B cell (primary cell): ENCODE measurements at regions not wholly inside any gene's neighbourhood (a gene's known extent, or its start where the extent isn't known, plus 50 kb on each side); places are given as distances from the start of the nearest gene placed in this dataset.

Experiments used
- EZH2 ChIP-seq: IDR thresholded peaks from 2 replicates; pipeline ENCODE4 v1.6.1; 2012; ENCODE audit warnings: borderline replicate concordance, low read depth, mild to moderate bottlenecking, moderate library complexity, low read length; ENCODE audit not compliant: insufficient read depth, poor library complexity, severe bottlenecking
- TF ChIP-seq, protein P1 (sequence below): fragments of 200-600 bp; IDR thresholded peaks from one replicate; pipeline ENCODE4 v1.8.0; 2022; ENCODE audit warnings: antibody characterized with exemption, mild to moderate bottlenecking

DNA sequence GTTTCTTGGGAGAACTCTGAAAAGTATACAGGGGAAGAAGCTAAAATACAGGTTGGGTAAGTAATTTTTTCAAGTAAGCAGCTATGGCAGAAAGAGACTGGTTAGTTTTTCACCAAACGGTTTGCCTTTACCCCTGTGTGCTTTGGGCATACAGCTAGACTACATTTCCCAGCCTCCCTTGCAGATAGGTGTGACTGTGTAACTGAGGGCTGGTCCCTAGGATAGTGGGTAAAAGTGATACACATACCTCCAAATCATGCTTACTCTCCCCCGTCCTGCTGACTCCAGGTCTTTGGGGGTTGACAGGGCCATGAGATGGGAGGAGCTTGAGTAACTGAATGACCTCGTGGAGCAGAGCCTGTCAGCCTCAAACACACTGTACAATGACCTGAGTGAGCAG lies 208.6 kb upstream of the GDNF start:
- TF ChIP-seq, protein P1, sequence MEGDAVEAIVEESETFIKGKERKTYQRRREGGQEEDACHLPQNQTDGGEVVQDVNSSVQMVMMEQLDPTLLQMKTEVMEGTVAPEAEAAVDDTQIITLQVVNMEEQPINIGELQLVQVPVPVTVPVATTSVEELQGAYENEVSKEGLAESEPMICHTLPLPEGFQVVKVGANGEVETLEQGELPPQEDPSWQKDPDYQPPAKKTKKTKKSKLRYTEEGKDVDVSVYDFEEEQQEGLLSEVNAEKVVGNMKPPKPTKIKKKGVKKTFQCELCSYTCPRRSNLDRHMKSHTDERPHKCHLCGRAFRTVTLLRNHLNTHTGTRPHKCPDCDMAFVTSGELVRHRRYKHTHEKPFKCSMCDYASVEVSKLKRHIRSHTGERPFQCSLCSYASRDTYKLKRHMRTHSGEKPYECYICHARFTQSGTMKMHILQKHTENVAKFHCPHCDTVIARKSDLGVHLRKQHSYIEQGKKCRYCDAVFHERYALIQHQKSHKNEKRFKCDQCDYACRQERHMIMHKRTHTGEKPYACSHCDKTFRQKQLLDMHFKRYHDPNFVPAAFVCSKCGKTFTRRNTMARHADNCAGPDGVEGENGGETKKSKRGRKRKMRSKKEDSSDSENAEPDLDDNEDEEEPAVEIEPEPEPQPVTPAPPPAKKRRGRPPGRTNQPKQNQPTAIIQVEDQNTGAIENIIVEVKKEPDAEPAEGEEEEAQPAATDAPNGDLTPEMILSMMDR: no peak
- no peak for TF ChIP-seq EZH2
